ENCODE measurements at regions not wholly inside any gene's neighbourhood (a gene's known extent, or its start where the extent isn't known, plus 50 kb on each side); places are given as distances from the start of the nearest gene placed in this dataset.
"Not testable (repeated sequence)": the region's sequence is repeated elsewhere in the genome, so short reads cannot be mapped to it uniquely, and the experiment has no call there.

DNA sequence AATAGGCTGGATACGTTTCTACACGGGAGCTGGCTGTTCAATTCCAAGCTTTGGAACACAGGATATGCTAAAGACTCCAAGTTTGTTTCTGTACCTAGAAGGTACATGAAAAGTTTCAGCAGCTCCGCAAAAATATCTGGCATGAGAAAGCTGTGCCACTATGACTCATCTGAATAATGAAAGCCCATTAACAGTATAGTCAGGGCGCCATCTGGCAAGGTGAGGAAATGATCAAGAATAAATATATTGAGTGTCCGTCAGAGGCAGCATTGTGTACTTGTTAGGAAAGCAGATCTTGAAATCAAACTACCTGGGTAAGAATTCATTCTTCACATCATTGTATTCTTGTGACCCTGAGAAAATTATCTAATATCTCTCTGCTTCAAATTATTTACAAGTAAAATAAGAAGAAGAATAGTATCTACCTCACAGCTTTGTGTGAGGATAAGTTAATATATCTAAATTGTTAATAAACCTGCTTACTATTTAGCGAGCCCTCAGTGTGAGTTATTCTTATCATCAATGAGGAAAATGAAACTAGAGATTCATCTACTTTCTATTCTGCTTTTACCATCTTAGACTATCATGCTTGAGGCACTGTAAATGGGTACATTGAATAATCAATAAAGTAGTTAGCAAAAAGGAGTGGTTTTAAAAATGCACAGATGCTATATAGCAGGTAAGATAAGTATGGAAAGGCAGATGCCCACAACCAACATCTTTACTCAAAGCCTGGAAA lies 53.5 kb downstream of the FSCB start:
- no peak for DNase-seq (ENCODE audit: low read depth)

DNA sequence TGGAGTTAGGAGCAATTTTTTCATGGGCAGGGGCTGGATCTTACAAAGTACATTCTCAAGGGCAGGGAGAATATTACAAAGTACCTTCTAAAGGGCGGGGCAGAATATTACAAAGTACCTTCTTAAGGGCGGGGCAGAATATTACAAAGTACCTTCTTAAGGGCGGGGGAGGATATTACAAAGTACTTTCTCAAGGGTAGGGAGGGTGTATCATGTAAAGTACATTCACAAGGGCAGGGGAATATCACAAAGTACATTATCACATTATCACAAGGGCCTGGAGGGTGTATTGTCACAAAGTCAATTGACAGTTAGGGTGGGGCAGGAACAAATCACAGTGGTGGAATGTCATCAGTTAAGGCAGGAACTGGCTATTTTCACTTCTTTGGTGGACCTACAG lies 56.9 kb downstream of the FSCB start:
- DNase-seq (ENCODE audit: low read depth), result not testable (repeated sequence)

DNA sequence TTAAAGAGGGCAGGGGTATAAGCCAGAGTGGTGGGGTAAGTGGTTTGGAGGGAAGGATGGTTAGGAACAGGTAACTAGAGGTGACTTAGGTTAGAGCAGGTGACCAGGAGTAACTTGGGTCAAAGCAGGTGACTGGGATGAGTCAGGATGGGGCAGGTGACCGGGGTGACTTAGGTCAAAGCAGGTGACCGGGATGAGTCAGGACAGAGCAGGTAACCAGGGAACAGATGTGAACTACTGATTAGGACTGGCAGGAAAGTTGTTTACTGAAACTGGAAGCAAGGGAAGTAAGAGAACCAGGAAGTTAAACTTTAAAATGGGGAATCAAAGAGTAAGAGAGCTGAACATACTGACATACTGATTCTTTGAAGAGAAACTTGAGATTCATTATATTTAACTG lies 57.4 kb downstream of the FSCB start:
- no peak for DNase-seq (ENCODE audit: low read depth)

DNA sequence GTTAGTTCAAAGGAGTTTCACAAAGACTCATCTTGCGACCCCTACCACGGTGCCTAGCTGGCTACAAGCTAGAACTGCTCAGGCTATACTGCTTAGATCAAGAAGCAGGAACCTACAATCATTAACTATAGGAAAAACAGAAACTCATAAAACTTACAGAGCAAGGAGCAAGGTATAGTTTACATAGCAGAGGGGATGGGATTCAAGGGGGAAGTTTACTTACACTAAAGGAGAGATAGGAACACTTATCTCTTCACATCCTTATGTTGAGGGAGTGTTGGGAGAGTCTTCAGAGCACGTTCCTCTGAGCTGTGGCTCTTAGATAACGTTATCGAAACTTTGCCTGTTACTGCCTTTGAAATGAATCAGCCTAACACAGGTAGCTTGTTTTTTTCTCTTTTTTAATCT lies 58.1 kb downstream of the FSCB start:
- DNase-seq (ENCODE audit: low read depth), result peak; percentile 82

DNA sequence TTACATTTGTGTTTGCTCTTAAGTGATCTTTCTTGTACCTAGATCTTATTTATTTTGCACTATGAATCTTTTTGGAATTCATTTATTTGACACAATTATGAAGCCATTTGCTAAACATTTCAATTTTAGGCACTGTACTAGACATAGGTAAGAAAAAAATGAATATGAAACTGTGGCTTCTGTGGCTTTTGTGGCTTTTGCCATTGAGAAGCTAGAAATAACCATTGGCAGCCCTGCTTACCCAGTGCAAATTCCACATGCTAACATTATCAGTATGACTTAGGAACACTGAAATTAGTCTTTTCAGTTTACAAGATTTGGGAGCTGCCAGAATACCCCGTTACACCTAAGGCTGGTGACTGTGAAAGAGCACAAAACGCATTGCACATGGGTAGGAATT lies 60.1 kb downstream of the FSCB start:
- DNase-seq (ENCODE audit: low read depth), result no peak

DNA sequence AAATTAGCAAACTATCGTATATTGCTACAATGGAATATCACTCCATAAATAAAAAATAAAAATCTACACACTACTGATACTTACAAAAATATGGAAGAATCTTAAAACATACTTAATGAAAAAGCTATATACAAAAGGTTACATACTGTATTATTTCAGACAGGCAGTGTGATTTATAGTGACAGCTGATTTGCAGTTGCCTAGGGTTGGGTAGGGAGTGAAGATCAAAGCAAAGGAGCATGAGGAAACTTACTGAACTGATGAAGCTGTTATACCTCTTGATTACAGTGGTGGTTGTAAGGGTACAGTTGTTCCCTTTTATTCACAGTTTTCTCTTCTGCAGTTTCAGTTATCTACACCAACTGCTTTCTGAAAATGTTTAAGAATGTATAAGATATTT lies 62.6 kb downstream of the FSCB start:
- no peak for DNase-seq (ENCODE audit: low read depth)

DNA sequence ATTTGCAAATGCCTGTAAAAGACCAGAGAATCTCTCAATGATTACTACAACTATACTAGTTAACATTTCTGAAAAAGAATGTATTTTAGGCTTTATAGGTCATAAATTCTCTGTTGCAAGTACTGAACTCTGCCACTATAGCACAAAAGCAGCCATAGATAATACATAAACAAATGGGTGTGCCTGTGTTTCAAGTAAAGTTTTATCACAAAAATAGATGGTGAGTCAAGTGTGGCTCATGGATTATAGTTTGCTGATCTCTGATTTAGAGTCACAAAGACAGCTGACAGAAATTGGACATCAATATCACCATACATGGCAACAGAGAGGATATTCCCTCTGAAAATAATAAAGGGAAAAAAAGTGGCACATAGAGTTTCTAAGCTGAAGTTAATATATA lies 68.1 kb downstream of the FSCB start:
- DNase-seq (ENCODE audit: low read depth), result no peak

DNA sequence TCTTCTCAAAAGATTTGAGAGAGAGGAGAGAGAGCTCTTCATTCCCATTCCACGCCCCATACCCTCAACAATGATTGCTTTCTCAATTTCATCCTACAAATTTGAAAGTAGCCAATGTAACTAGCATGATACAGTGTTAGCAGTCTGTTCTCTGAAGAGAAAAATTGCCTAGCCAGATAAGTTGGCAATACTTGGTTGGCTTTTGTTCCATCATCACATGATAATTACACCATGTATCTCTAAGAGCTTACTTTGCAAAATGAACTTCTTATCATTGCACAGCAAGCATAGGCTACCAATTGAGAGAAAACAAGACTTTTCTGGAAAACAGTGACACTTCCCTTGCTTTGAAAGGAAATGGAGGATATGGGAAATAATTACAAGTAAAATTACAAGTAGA lies 68.9 kb downstream of the FSCB start:
- no peak for DNase-seq (ENCODE audit: low read depth)

DNA sequence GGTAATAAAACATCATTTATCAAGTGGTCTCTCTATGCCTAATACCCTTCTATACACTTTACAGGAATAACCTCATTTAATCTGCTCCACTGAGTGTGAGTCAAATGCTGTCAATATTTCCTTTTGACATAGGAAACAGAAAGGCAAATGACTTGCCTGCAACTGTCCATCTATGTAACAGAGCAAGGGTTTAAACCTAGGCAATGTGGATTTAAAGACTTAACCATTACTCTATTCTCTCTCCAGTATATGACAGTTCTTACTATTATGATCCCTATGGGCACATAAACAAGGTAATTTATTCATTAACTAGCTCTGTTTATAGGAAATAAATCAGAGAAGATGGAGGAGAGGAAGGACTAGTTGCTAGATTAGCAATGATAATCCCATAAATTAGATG lies 70.6 kb downstream of the FSCB start:
- no peak for DNase-seq (ENCODE audit: low read depth)

DNA sequence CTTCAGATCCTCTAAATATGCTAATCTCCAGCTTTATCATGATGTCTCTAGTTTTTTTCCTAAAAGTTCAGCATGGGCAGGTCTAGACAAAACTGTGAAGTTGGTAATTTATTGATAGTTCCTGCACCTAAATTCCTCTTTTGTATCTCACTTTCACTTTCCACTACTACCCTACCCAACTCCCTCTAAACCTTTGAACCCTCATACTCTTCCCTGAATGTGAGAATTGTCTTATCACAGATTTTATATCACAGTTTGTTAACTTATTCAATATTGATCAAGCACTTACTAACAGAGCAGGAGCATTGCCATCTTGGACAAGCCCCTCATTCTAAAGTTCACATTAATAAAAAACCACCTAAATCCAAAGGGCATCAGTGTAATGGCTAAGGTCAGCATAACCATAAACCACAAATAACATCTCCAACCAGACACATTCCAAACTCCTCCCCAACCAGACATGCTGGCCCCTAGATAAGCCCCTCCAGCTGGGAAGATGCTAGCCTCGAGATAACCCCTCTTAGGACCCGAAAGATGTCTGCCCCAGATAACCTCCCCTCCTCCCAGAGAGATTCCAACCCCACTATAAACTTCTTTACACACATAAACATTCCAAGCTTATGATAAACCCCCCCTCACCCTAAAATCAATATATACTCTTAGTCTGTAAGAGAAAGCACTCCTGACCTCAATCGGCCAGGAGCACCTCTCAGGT lies 78.7 kb downstream of the FSCB start:
- no peak for DNase-seq (ENCODE audit: low read depth)

DNA sequence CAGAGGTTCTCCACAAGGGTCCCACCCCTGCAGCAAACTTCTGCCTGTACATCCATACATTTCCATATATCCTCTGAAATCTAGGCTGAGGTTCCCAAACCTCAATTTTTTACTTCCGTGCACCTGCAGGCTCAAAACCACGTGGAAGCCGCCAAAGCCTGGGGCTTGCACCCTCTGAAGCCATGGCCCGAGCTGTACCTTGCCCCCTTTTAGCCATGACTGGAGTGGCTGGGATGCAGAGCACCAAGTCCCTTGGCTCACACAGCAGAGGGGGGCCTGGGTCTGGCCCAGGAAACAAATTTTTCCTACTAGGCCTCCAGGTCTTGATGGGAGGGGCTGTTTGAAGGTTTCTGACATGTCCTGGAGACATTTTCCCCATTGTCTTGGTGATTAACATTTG lies 84.4 kb downstream of the FSCB start:
- no peak for DNase-seq (ENCODE audit: low read depth)

DNA sequence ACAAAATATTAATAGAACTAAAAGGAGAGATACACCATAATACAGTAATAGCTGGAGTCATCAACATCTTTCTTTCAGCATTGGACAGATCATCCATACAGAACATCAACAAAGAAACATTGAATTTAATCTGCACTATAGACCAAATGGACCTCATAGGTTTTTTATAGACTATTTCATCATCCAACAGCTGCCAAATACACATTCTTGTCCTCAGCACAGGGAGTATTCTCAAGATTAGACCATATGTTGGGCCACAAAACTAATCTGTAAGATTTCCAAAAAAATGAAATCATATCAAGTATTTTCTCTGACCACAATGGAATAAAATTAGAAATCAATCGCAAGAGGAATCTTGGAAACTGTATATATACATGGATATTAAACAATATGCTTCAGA lies 86.9 kb downstream of the FSCB start:
- no peak for DNase-seq (ENCODE audit: low read depth)

DNA sequence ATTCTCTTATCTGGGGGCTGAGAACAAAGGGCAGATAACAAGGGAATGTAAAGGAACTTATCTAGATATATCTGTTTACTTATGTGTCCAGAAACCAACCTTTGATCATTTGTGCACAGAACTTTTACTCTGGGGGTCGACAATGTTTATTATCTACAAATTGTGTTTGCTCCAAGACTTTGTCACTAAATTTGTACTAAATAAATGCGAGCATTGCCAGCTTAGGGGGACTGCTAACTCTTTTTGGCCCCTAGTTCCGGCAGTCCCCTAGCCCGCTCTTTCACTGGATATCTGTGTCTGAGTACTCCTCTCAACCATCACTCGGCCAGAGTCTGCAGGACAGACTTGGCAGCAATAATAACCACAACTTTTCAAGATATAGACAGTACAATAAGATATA lies 88.2 kb downstream of the FSCB start:
- DNase-seq (ENCODE audit: low read depth), result no peak

DNA sequence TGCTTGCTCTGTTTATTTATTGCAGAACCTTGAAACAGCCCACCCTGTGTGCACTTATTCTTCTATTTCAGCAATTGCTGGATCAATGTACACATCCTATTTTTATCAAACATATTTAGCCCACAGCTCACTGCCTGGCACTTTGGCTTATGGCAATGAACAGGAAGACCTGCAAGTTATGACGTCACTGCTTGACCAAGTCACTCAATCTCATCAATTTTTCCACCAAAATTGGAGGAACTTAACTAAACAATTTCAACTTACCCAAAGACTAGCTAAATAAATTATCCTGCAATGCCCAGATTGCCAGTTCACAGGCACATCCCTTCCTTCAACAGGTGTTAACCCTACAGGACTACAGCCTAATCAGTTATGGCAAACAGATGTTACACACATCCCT lies 89.3 kb downstream of the FSCB start:
- no peak for DNase-seq (ENCODE audit: low read depth)

DNA sequence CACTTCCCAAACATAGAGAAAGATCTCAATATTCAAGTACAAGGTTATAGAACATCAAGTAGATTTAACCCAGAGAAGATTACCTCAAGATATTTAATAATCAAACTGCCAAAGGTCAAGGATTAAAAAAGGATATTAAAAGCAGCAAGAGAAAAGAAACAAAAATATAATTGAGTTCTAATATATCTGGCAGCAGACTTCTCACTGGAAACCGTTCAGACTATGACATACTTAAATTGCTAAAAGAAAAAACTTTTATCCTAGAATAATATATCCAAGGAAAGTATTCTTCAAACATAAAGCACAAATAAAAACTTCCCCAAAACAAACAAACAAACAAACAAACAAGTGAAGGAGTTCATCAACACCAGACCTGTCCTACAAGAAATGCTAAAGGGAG lies 92.4 kb downstream of the FSCB start:
- DNase-seq (ENCODE audit: low read depth), result no peak

DNA sequence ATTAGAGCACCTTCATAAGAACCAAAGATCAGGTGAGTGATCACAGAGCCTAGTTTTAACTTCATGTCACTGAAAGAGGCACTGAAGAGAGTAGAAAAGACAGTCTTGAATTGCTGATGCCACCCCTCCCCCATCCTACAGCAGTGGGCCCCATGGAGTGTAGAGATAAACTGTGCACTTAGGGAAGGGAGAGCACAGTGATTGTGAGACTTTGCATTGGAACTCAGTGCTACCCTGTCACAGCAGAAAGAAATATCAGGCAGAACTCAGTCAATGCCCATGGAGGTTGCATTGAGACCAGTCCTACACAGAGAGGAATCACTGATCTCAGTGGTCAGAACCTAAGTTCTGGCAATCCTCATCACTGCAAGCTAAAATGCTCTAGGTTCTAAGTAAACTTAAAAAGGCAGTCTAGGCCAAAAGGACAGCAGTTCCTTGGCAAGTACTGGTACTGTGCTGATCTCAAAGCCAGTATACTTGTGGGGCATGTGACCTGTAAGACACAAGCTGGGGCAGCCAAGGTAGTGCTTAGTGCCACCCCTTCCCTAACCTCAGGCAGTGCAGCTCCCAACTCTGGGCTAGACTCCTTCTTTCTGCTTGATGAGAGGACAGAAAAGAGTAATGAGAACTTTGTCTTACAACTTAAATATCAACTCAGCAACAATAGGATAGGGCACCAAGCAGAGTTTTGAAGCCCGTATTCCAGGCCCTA lies 94.1 kb downstream of the FSCB start:
- no peak for DNase-seq (ENCODE audit: low read depth)

DNA sequence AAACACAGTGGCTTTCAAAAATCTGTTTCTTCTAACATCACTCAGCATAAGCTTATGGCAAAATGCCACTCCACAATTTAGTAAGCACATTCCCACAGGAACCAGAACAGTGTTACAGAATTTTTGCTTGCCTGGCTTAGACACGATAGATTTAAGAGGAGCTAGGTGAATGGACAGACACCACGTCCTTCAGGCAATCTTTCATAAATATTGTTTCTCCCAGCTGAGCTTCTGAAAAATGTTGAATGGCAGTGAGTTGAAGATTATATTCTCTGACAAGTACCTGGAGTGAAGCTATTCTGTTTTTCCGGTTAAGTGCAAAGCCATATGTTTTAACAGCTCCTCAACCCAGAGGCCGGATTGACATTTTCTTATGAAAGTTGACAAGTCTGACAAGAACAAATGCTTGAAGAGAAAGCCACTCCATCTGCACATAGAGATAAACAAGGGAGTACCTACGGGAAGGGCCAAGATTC lies 102.0 kb downstream of the FSCB start:
- no peak for DNase-seq (ENCODE audit: low read depth)

DNA sequence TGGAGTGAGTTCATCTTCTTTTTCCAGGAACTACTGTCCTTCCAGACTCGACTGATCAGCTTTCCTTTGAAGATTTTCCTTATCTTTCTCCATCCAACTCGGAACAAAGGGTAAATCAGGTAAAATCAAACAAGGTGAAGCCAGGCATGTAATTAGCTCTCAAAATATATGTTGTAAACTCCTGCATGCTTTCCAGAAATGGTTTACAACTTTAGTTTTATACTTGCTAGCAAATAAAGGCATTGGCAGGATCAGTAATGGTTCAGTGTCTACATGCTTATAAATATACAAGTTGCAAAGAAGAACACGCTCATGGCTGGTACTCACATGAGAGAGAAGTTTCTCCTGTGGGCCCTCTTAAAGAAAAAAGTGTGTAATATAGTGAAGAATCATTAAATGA lies 102.5 kb downstream of the FSCB start:
- no peak for DNase-seq (ENCODE audit: low read depth)

DNA sequence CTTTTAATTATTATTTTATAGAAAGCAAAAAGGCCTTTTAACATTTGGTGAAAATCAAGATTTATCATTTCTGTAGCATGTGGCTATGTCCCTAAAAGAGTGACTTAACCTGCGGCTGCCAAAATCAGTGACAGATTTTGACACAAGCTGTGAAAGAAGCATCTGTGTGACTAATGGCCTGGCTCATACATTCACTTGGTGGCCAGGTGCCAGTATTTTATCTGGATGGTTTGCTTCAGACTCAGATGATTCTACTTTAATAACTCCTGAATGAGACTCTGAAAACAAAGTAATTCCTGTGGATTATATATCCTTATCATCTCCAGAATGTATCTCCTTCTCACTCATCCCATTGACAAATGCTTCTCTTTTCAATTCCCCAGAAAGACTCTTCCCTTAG lies 103.0 kb downstream of the FSCB start:
- no peak for DNase-seq (ENCODE audit: low read depth)

DNA sequence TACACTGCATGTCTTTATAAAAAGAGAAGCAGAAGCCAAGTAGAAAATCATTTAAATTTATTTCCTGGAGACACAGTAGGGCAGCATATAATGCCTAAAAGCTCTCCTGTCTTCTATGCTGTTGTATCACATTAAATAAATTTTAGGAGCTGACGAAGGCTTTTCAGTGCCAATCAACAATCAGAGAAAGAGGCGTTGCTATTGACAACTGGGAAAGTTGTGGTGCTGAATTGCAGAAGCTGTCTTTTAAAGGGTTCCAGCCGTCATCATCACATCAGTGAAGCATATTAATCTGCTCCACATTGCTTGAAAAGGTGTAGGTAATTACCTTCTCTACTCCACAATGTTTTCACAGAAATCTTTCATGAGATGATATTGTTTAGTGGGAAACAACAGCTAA lies 103.9 kb downstream of the FSCB start:
- DNase-seq (ENCODE audit: low read depth), result no peak

DNA sequence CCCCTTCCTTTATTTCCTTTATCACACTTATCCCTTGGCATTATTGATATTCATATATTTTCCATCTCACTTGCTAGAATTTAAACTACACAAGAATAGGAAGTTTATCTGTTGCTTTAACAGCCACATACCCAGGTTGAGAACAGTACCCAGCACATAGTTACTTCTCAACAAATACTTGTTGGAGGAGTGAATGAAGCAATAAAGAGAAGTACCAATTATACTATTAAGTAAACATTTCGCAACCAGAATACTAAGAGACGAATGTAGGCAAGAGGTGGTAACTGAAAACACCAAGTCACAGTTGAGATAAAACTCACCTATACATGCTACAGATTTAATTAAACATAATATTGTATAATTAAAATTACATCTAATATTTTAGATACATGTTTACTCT lies 110.9 kb downstream of the FSCB start:
- DNase-seq (ENCODE audit: low read depth), result no peak

DNA sequence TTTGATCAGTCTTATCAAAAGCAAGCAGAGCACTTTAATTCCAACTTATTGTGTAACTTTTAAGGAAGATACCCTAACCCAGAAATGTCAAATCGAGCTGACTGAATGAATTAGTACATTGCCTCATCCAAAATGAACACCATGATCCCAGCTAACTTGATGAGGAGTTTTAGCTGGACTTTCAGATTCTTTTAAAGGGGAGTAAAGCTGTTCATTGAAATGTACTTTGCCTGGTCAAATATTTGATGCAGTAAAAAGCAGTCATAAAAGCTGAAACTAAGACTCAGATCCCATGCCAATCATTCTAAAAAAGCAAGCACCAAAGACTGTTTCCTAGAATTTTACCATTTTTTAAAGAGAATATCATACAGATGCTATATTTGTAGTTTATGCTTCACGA lies 114.1 kb downstream of the FSCB start:
- no peak for DNase-seq (ENCODE audit: low read depth)

DNA sequence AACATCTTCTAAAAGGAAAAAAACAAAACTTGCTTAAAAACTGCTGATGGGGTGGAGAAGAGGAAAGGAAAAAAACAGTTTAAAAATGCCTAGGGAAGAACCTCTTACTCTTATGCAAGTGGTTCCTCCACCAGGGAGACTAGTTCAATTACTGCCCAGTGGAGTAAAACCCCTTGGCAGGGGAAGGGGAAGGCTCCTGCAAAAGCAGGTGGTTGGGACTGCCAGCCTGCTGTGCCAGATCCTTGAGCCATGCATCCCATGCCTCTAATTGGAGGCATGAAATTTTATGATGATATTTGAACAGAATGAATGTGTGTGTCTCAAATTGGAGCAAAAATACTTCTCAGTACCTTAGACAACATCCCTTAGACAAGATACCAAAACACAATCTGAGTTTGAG lies 118.8 kb downstream of the FSCB start:
- no peak for DNase-seq (ENCODE audit: low read depth)
